Smooth muscle cell (in vitro differentiated cells): ENCODE measurements at regions not wholly inside any gene's neighbourhood (a gene's known extent, or its start where the extent isn't known, plus 50 kb on each side); places are given as distances from the start of the nearest gene placed in this dataset.

Experiments
- DNase-seq: peaks from one replicate; lab custom pipeline; 2025; ENCODE audit not compliant: unreplicated experiment; lab: John Stamatoyannopoulos, UW
- H2AFZ ChIP-seq: fragments of 200-600 bp; sonication (generic); 2 replicates; pipeline ENCODE4 v1.6.0; 2016; ENCODE audit warnings: antibody characterized with exemption, low read depth, mild to moderate bottlenecking
- H3F3A ChIP-seq: fragments of 200-600 bp; sonication (generic); 2 replicates; pipeline ENCODE4 v1.6.0; 2017; ENCODE audit warnings: antibody characterized with exemption, low read depth
- H3K27ac ChIP-seq: fragments of 200-600 bp; sonication (generic); 2 replicates; pipeline ENCODE4 v1.5.1; 2016; ENCODE audit warnings: low read depth, mild to moderate bottlenecking
- H3K27me3 ChIP-seq: fragments of 200-600 bp; sonication (generic); 2 replicates; pipeline ENCODE4 v1.6.1; 2016; ENCODE audit warnings: low read depth, mild to moderate bottlenecking
- H3K36me3 ChIP-seq: fragments of 200-600 bp; sonication (generic); 2 replicates; pipeline ENCODE4 v1.5.1; 2016; ENCODE audit warnings: low read depth
- H3K4me1 ChIP-seq: fragments of 200-600 bp; sonication (generic); 2 replicates; pipeline ENCODE4 v1.5.1; 2016; ENCODE audit warnings: low read depth
- H3K4me2 ChIP-seq: fragments of 200-600 bp; sonication (generic); 2 replicates; pipeline ENCODE4 v1.6.0; 2016; ENCODE audit warnings: mild to moderate bottlenecking
- H3K4me3 ChIP-seq: fragments of 200-600 bp; sonication (generic); 2 replicates; pipeline ENCODE4 v1.5.1; 2016; ENCODE audit warnings: mild to moderate bottlenecking
- H3K79me2 ChIP-seq: fragments of 200-600 bp; sonication (generic); 2 replicates; pipeline ENCODE4 v1.6.0; 2016; ENCODE audit warnings: low read depth, mild to moderate bottlenecking
- H3K9ac ChIP-seq: fragments of 200-600 bp; sonication (generic); 2 replicates; pipeline ENCODE4 v1.6.0; 2016; ENCODE audit warnings: low read depth
- H3K9me3 ChIP-seq: fragments of 200-600 bp; sonication (generic); replicated peaks from 2 replicates; pipeline ENCODE4 v1.5.1; 2016; ENCODE audit warnings: low read depth
- H4K20me1 ChIP-seq: fragments of 200-600 bp; sonication (generic); 2 replicates; pipeline ENCODE4 v1.6.0; 2016; ENCODE audit warnings: low read depth
- CTCF ChIP-seq: fragments of 200-600 bp; sonication (generic); IDR thresholded peaks from 2 replicates; pipeline ENCODE4 v1.5.1; 2017; ENCODE audit warnings: borderline replicate concordance, mild to moderate bottlenecking, antibody characterized with exemption; ENCODE audit not compliant: insufficient read depth, poor library complexity, severe bottlenecking
- WGBS: methylation state at CpG from one replicate; pipeline ENCODE4 v1.1.7; 2016; ENCODE audit warnings: low lambda C conversion rate; 5-methylcytosine and 5-hydroxymethylcytosine counted together

- no peak for DNase-seq
- Histone ChIP-seq H3F3A (no peaks in the 10 kb centered on the region), H2AFZ (no peak overlapping the region), H3K27me3 (no peaks in the 10 kb centered on the region), H3K79me2 (no peaks in the 10 kb centered on the region), H3K4me2 (no peak overlapping the region), H3K4me3 (no peak overlapping the region), H3K4me1 (no peaks in the 10 kb centered on the region), H3K27ac (no peak overlapping the region), H3K9me3 (no peaks in the 10 kb centered on the region), H3K36me3 (no peaks in the 10 kb centered on the region), H4K20me1 (no peaks in the 10 kb centered on the region), H3K9ac (no peak overlapping the region)
- TF ChIP-seq CTCF: no peak
- WGBS: 80% methylated on average over 2 of the region's 2 CpGs
Observed at GRCh38 chr13:105312906-105313305, 1222.6 kb downstream of the EFNB2 start.

GRCh38 chr13:105311094-105311493, 1224.4 kb downstream of the EFNB2 start:
- Histone ChIP-seq H3K4me2 (no peak overlapping the region), H2AFZ (no peak overlapping the region), H3K27me3 (no peaks in the 10 kb centered on the region), H3K36me3 (no peaks in the 10 kb centered on the region), H3K27ac (no peak overlapping the region), H3K4me1 (no peaks in the 10 kb centered on the region), H3K79me2 (no peaks in the 10 kb centered on the region), H4K20me1 (no peaks in the 10 kb centered on the region), H3K4me3 (no peak overlapping the region), H3K9me3 (no peaks in the 10 kb centered on the region), H3K9ac (no peak overlapping the region), H3F3A (no peaks in the 10 kb centered on the region)
- no peak for DNase-seq
- TF ChIP-seq CTCF: no peak
- WGBS: 95% methylated on average over 4 of the region's 4 CpGs

DNA sequence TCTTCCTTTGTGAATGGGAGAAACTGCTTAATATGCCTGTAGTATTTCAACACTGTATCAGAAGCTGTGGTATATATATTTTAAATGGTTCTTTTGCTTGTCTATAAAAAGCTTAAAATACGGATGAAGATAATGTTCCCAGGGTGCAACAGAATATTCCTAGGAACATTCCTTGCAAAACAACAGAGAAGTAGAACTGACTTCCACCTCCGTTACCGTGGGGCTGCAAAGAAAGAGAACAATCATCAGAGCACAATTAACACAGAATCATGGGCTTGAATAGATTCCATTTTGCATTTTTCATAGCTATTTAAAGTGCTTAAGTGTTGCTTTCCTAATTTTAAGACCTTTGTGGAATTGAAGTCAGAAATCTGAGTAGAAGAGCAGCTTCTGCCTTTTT, 1227.7 kb downstream of the EFNB2 start:
- TF ChIP-seq CTCF: no peak
- Histone ChIP-seq H3F3A (no peaks in the 10 kb centered on the region), H3K4me2 (no peak overlapping the region), H3K27me3 (no peaks in the 10 kb centered on the region), H3K4me3 (no peak overlapping the region), H3K79me2 (no peaks in the 10 kb centered on the region), H3K27ac (no peak overlapping the region), H3K36me3 (no peaks in the 10 kb centered on the region), H3K4me1 (no peaks in the 10 kb centered on the region), H2AFZ (no peak overlapping the region), H4K20me1 (no peaks in the 10 kb centered on the region), H3K9me3 (no peaks in the 10 kb centered on the region), H3K9ac (no peak overlapping the region)
- 94% methylated on average over 3 of the region's 3 CpGs for WGBS
- DNase-seq: no peak

DNA sequence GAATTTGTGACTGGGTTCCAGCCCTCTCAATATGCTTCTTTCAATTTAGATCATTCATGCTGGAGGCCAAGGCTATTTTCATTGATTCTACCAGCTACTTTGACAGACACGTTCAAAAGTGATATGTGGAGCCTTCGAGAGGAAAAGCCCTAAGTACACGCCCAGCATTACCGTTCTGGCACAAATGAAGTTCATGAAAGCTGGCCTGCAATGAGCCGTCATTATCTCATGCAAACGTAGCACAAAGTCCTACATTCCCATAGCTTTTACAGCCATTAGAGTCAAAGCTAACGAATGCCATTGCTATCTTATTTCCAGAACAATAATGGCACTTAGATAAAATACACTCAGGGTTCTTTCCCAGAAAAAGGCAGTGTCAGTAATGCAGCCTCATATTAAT, 1237.6 kb downstream of the EFNB2 start:
- Histone ChIP-seq H3K9me3 (no peaks in the 10 kb centered on the region), H4K20me1 (no peaks in the 10 kb centered on the region), H3K9ac (no peak overlapping the region), H3K4me2 (no peak overlapping the region), H3K4me1 (no peaks in the 10 kb centered on the region), H3K27ac (no peak overlapping the region), H3K36me3 (no peaks in the 10 kb centered on the region), H3K27me3 (no peaks in the 10 kb centered on the region), H3F3A (no peaks in the 10 kb centered on the region), H2AFZ (no peak overlapping the region), H3K4me3 (no peak overlapping the region), H3K79me2 (no peaks in the 10 kb centered on the region)
- WGBS: 54% methylated on average over 7 of the region's 7 CpGs
- no peak for TF ChIP-seq CTCF
- no peak for DNase-seq
